Upper lobe of left lung (tissue), 4 donors: ENCODE measurements at regions not wholly inside any gene's neighbourhood (a gene's known extent, or its start where the extent isn't known, plus 50 kb on each side); places are given as distances from the start of the nearest gene placed in this dataset.

ENCODE experiments used
- EP300 ChIP-seq, 4 donors: sonication (generic); formaldehyde crosslinking; IDR thresholded peaks; one replicate each; pipeline ENCODE4 v1.5.1; 2017; ENCODE audit warnings: antibody characterized with exemption in 4 of 4, control low read depth in 2 of 4
- POLR2AphosphoS5 ChIP-seq, 2 donors: sonication (generic); formaldehyde crosslinking; IDR thresholded peaks; one replicate each; pipeline ENCODE4 v1.5.1; 2017; ENCODE audit warnings: antibody characterized with exemption in 2 of 2
- TF ChIP-seq, protein P1 (sequence below), 6 experiments: fragments of 450-650 bp in 4 of 6; fragments of 200-600 bp in 2 of 6; sonication (generic) in 2 of 6; IDR thresholded peaks; one replicate each; pipeline ENCODE4 v1.5.1; 2016 to 2019; ENCODE audit warnings: antibody characterized with exemption in 6 of 6

GRCh38 chr2:8622924-8623465 is 58.9 kb upstream of the ID2 start:
- TF ChIP-seq EP300 (IDR thresholded peaks at IDR 0.05) (no peak), POLR2AphosphoS5 (IDR thresholded peaks at IDR 0.05) (no peak)
- TF ChIP-seq, protein P1, sequence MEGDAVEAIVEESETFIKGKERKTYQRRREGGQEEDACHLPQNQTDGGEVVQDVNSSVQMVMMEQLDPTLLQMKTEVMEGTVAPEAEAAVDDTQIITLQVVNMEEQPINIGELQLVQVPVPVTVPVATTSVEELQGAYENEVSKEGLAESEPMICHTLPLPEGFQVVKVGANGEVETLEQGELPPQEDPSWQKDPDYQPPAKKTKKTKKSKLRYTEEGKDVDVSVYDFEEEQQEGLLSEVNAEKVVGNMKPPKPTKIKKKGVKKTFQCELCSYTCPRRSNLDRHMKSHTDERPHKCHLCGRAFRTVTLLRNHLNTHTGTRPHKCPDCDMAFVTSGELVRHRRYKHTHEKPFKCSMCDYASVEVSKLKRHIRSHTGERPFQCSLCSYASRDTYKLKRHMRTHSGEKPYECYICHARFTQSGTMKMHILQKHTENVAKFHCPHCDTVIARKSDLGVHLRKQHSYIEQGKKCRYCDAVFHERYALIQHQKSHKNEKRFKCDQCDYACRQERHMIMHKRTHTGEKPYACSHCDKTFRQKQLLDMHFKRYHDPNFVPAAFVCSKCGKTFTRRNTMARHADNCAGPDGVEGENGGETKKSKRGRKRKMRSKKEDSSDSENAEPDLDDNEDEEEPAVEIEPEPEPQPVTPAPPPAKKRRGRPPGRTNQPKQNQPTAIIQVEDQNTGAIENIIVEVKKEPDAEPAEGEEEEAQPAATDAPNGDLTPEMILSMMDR (IDR thresholded peaks at IDR 0.05) = no peak
